Activated CD4-positive, alpha-beta T cell treated with anti-CD3 and anti-CD28 coated beads for 48 hours (primary cell): ENCODE measurements at regions not wholly inside any gene's neighbourhood (a gene's known extent, or its start where the extent isn't known, plus 50 kb on each side); places are given as distances from the start of the nearest gene placed in this dataset.
"Not testable (repeated sequence)": the region's sequence is repeated elsewhere in the genome, so short reads cannot be mapped to it uniquely, and the experiment has no call there.

Experiments
- DNase-seq: peaks from one replicate; pipeline ENCODE4 v3.0.0-alpha.2; 2020

DNA sequence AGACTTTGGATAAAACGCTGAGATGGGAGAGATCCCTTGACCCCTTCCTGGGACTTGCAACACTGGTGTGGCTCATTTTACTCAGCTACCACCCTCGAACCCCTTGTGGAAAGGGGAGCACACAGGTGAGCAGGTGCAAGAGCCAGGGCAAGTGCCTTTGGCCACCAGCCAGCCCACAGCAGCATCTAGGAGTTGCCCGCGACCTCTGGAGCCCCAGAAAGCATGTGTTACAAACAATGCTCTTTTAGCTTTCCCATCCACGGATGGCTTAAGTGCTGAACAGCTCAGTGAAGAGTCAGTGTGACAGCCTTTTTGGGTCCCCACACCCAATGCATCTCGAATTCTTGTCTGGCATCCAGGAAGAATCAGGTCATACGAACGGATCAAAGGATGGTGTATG is 197.8 kb downstream of the MEMO1 start:
- no peak for DNase-seq

DNA sequence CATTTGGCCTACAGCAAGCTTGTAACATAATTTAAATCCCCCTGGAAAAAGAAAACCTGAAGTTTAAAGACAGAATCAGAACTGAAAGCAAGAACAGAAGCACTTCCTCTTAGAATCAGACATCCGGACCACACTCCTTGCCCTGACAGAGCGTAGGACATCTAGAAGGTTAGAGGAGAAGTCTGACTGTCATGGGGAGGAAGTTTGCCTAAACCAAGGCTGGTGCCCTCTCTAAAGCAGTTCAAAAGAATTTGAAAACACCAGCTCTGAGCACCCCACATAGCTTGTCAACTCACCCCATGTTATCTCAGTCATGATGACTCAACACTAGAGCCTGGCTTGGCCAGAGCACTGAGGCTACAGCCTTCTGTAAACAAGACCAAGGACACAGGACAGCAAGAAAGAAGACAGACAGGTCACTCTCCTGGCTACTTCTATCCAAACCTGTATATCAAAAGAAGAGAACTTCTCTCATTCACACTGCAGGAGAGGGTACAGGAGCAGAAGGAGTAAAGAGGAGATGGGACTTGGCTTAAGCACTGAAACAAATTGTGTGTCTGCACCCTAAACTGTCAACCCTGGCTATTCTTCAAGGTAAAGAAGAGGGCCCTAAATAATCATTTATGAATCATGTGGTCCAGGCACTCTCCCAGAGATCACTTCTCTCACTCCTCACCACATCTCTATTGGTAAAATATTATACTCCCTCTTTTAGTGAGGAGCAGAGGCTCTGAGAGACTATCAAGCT is 198.6 kb downstream of the MEMO1 start:
- no peak for DNase-seq

DNA sequence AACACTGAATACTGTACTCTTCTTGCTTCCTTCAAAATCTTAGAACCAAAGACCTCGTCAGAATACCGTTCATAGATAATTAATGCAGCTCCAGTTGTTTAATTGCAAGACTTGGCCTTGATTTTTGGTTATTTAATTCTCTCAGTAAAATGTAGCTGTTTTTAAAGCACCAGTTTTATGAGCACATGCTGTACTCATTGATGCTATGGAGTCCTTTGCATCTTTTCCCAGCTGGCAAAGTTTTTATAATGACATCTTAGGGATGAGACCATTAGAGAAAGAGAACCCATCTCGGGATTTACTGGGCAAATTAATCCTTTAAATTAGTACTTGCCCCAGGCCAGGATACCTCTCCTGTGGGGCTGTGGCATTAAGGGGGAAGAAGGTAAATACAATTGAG is 199.3 kb downstream of the MEMO1 start:
- DNase-seq = no peak

DNA sequence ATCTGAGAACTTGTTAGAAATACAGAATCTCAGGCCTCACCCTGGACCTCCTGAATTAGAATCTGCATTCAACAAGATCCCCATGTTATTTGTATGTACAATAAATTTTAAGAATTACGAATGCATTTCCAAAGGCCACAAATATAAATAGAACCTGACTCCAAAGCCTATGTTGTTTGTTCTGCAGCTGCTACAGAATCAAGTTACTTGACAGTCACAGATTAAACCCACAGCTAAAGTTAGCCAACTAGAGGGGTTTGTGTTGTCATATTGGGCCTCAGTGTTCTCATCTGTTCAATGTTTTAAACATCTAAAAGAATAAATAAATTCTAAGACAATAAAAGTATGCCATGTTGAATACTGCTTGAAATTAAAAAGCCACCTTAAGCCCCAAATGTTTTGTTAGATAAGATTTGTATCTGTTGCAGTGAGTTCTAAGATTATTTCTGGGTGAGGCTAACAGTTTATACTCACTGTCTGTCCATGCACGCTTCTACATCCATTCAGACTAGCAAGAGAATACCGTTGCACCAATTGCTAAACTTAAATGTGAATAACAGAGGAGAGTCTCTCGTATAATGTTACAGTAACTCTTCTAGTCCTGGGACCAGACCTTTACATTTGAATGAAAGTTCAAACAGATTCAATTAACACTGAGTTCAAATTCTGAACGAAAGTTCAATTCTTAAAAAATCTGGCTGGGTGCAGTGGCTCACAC is 200.4 kb downstream of the MEMO1 start:
- DNase-seq = no peak

DNA sequence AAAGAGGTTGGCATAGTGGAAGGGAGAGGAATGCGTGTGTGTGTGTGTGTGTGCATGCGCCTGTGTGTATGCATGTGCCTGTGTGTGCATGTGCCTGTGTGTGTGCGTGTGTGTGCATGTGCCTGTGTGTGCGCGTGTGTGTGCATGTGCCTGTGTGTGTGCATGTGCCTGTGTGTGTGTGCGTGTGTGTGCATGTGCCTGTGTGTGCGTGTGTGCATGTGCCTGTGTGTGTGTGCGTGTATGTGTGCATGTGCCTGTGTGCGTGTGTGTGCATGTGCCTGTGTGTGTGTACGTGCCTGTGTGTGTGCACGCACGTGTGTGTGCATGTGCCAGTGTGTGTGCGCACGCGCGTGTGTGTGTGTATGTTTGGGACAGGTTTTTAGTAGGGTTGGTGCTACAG is 205.1 kb downstream of the MEMO1 start:
- no peak for DNase-seq

DNA sequence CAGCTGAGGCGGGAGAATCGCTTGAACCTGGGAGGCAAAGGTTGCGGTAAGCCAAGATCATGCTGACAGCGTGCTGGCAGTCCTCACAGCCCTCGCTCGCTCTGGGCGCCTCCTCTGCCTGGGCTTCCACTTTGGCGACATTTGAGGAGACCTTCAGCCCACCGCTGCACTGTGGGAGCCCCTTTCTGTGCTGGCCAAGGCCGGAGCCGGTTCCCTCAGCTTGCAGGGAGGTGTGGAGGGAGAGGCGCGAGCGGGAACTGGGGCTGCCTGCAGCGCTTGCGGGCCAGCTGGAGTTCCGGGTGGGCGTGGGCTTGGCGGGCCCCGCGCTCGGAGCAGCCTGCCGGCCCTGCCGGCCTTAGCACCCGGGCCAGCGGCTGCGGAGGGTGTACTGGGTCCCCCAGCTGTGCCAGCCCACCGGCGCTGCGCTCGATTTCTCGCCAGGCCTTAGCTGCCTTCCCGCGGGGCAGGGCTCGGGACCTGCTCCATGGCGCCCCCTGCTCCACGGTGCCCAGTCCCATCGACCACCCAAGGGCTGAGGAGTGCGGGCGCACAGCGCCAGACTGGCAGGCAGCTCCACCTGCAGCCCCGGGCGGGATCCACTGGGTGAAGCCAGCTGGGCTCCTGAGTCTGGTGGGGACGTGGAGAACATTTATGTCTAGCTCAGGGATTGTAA is 207.2 kb downstream of the MEMO1 start:
- DNase-seq = not testable (repeated sequence)

DNA sequence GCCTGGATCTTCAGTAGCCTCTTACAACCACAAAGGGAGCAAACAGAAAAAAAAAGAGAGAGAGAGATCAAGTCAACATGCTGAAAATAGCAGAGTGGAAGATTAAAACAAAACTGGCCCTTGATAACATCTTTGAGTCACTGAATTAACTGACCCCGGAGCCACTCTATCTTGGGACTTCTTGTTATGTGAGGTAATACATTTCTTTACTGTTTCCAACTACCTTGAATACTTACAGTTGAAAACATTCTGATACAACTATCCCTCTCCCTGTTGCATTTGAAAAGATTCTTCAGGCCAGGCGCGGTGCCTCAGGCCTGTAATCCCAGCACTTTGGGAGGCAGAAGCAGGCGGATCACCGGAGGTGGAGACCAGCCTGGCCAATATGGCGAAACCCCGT is 208.1 kb downstream of the MEMO1 start:
- DNase-seq = no peak

DNA sequence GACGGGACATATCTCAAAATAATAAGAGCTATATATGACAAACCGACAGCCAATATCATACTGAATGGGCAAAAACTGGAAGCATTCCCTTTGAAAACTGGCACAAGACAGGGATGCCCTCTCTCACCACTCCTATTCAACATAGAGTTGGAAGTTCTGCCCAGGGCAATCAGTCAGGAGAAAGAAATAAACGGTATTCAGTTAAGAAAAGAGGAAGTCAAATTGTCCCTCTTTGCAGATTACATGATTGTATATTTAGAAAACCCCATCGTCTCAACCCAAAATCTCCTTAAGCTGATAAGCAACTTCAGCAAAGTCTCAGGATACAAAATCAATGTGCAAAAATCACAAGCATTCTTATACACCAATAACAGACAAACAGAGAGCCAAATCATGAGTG is 211.5 kb downstream of the MEMO1 start:
- DNase-seq = not testable (repeated sequence)

DNA sequence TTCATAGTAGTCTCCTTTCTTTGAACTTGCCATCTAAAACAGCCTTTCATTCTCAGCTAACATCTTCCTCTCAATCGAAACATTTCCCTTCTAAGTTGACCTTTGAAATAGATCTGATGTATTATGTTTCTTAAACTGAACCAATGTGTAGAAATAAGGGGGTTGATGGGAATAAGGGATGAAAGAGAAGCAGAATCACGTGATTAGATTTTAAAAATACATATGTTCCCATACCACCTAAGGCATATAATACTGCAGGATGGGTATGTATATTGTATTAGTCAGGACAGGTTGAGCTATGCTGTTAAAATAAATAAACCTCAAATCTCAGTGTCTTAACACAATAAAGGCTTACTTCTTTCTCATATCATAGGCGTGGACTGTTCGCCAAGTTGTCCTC is 207.5 kb upstream of the SRD5A2 start:
- DNase-seq = no peak

DNA sequence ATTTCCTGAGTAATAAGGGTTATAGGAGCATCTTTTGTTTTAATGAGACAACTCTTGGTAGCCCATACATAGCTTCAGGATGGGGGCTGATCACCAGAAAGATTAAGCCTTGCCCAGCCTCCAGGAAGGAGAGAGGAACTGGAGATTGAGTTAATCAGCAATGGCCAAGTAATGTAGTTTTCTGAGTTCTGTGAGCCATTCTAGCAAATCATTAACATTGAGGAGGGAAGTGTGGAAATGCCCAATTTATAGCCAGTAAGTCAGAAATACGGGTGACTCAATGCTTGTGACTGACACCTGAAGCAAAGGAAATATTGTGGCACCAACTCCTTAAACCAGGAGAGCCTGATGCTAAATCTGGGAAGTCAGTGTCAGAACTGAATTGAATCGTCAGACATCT is 205.1 kb upstream of the SRD5A2 start:
- DNase-seq = no peak

DNA sequence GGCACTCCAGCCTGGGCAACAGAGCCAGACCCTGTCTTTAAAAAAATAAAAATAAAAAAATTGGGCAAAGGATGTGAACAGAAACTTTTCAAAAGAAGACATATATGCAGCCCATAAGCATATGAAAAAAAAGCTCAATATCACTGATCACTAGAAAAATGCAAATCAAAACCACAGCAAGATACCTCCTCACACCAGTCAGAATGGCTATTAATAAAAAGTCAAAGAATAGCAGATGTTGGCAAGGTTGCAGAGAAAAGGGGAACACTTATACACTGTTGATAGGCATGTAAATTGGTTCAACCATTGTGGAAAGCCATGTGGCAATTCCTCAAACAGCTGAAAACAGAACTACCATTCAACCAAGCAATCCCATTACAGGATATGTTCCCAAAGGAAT is 204.1 kb upstream of the SRD5A2 start:
- DNase-seq = no peak

DNA sequence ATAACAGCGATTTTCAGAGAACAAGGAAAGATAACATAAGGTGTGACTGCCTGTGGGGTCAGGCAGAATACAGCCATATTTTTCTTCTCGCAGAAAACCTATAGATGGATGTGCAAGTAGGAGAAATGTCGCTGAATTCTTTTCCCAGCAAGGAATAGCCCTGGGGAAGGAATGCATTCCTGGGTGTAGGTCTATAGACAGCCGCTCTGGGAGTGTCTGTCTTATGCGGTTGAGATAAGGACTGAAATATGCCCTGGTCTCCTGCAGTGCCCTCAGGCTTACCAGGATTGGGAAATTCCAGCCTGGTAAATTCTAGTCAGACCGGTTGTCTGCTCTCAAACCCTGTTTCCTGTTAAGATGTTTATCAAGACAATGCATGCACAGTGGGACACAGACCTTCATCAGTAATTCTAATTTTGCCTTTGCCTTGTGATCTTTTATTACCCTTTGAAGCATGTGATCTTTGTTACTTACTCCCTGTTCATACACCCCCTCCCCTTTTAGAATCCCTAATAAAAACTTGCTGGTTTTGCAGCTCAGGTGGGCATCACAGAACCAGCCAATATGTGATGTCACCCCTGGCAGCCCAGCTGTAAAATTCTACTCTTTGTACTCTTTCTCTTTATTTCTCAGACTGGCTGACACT is 202.8 kb upstream of the SRD5A2 start:
- DNase-seq = not testable (repeated sequence)

DNA sequence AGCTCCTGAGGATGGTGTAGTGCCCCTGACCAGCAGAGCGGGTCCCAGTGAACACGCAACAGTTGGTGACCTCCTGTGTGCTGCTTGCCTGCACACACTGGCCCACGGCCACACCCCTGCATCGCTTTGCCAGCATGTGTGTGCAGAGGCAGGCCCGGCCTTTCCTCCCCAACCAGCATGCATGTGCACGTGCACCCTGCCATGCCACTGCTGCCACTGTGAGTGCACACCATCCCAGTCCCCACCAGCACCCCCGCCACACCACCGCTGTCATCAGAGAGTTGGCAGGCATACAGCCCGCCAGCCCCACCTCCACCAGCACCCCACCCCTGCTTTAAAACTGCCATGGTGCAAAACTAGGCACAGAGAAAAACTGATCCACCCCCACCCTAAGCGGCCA is 197.4 kb upstream of the SRD5A2 start:
- DNase-seq = no peak

DNA sequence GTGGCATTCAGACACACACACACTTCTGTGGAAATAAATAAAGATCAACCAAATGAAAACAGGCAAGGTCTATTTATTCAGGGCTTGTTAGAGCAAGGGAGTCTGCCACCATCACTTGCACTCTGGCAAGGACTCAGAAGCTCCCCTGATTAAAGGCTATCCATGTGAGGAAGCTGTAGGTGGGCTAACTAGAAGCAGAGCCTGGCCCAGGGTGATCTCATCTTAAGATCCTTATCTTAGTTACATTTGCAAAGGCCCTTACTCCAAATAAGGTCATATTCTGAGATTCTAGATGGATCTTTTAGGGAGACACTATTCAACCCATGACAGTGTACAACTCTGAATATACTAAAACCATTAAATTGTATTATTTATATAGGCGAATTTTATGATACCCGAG is 190.0 kb upstream of the SRD5A2 start:
- DNase-seq = no peak

DNA sequence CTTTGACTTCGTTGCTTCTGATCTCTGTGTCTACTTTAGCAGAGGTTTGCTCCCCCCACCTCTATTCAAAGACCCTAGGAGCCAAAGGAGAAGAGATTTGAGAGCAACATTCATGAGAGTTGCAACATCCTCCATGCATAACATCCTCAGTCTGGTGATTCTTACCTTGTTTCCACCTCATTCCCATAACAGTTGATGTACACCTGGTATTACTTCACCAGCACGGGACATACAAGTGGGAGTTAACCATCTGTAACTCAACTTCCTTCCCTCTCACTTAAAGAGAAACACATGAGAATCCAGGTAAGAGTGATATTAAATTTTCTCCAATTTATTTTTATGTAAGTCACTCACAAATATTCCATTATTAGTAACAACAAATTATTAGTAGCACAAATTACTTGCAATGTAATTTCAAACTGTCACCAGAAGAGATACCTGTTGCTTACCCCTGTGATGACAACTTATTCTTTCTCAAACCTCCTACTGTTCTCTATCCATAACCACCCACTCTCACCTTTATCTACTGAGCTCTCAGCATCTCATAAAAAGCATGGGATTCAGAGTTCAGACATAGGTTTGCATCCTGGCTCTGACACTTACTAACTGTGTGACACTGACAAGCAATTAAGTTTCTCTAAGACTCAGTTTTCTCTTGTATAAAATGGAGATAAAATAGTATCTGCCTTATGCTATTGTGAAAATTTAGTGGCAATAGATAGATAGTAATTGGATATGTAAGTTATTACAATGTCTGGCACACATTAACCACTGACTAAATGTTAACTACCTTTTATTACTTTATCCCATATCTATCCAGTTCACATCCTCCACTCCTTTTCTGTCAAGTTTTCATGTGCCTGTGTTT is 184.6 kb upstream of the SRD5A2 start:
- DNase-seq = no peak

DNA sequence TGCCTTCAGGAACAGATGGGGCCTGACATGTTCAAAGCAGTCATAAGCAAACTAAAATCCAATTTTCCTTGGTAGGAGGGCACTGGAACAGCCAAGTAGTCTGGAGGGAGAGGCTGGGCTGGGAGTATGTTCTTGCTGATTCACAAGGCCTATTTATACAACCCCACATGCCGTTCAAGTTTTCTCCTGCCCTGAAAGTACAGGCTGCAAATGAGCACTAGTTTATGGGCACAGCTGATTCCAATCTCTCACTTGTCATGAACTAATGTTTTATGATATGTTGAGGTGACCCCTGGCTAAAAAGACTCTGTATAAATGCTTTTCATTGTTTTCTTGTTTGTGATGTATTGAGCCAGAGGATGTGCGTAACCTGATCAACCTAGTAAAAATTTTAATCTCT is 183.4 kb upstream of the SRD5A2 start:
- no peak for DNase-seq

DNA sequence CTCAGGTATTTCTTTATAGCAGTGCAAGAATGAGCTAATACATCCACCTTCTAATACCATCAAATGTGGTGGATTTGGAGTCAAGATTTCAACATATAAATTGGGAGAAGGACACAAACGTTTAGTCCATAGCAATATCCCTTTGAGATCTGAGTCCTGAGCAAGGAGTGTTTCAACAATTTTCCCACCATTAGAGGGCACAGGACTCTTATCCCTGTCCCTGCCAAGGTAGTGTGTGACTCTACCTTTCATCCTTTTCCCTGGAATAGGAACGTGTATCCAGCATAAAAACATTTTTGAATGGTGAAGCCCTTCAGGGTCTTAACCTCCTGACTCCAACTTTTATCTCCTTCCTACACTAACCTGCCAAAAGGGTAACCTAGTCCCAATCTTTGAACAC is 181.3 kb upstream of the SRD5A2 start:
- DNase-seq = no peak

DNA sequence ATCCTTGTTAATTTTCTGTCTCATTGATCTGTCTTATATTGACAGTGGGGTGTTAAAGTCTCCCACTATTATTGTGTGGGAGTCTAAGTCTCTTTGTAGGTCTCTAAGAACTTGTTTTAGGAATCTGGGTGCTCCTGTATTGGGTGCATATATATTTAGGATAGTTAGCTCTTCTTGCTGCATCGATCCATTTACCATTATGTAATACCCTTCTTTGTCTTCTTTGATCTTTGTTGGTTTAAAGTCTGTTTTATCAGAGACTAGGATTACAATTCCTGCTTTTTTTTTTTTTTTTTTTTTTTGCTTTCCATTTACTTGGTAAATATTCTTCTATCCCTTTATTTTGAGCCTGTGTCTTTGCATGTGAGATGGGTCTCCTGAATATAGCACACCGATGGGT is 176.6 kb upstream of the SRD5A2 start:
- DNase-seq = not testable (repeated sequence)

DNA sequence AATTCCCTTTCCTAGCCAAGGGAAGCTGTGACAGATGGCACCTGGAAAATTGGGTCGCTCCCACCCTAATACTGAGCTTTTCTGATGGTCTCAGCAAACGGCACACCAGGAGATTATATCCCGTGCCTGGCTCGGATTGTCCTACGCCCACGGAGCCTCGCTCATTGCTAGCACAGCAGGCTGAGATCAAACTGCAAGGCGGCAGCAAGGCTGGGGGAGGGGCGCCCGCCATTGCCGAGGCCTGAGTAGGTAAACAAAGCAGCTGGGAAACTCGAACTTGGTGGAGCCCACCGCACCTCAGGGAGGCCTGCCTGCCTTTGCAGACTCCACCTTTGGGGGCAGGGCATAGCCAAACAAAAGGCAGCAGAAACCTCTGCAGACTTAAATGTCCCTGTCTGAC is 168.0 kb upstream of the SRD5A2 start:
- not testable (repeated sequence) for DNase-seq

DNA sequence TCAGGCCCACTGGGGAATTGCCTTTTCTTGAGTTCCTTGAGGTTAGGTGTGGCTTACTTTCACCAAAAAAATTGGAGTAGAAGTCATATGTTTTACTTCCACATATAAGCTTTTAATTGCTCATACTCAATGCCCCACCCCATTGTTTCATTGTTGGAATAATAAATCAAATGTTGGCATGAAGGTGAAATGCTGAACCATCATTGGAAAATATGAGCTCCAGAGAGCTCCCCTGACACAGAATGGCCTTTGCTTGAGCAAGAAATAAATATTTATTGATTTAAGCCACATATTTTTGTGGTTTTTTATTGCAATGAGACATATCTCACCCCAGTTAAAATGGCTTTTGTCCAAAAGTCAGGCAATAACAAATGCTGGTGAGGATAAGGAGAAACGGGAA is 167.3 kb upstream of the SRD5A2 start:
- no peak for DNase-seq

DNA sequence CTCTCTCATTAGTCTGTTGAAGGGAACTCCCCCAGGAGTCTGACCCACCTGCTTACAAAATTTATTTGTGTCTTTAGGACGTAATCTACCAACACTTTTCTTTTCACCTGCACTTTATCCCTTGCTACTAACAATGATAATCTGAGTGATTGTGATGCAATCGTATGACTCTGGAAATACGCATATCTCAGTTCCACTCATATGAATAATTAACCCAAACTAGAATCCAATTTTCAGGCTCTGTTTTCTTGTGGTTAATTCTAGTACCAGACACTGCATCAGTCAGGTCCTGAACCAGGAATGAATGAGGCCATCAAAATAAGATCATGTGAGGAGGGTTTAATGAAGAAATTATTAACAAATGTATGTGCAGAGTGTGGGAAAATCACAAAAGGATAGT is 158.4 kb upstream of the SRD5A2 start:
- no peak for DNase-seq

DNA sequence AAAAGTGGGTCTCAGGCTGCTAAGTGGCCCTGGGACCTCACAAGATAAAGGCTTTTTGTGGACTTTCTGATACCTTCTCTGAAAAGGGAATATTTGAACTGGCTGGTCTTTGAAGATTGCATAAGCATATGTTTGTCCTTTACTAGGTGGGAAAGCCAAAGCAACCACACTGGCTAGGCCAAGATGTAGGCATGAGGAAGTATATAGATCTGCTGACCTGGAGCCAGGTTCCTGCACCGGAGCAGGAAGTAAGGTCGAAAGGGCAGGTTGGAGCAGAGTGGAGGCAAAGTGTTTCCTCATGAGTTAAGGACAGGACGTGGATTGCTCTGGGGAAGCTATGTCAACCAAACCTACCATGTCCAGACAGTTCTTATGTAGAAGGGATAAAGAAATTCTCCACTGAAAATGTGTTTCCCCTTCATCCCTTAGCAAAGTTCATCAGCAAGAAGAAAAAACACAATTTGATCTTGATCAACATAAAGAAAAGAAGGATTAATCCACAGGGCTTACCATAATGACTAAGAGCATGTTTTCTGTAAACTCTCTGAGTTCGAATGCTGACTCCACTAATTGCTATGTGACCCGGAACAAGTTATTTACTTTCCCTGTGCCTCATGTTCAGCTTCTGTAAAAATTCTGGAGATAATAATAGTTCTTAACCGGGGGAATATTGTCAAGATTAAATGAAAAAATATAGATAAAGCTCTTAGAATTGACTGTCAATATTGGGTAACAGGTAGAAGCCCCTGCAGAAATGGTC is 156.1 kb upstream of the SRD5A2 start:
- no peak for DNase-seq
